HG02885 (cell line): ENCODE measurements at regions not wholly inside any gene's neighbourhood (a gene's known extent, or its start where the extent isn't known, plus 50 kb on each side); places are given as distances from the start of the nearest gene placed in this dataset.

ENCODE experiments used
- ATAC-seq: cut with Tn5 transposase; IDR thresholded peaks from one replicate; pipeline ENCODE4 v1.9.1; 2021; ENCODE audit warnings: mild to moderate bottlenecking; ENCODE audit not compliant: unreplicated experiment, poor library complexity

DNA sequence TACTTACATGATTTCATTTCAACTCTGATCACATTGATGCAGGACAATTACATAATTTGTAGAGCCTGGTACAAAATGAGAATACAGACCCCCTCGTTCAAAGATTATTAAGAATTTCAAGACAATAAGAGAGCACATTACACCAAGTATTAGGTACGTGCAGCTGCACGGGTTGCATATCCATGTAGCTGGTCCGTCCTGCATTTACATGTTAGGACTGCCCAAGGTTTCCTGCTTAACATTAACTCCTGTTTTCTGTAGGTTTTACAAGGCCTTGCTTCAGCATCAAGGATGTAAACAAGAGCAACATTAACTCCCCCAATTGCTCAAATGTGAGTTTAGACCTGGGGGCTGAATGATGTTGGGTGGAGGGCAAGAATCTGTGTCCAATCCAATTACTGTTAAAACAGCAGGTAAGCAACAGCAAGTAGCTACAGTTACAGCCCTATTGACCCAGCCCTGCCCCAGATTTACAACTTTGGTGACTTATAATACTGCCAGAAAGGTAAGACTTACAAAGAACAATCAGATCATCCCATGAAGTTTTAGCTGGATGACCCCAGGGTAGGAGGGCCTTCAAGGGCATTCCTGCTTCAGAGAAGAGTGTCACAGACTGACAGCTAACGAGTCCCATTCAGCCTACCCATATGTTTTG is 127.4 kb upstream of the PPP2R3A start:
- no peak for ATAC-seq

DNA sequence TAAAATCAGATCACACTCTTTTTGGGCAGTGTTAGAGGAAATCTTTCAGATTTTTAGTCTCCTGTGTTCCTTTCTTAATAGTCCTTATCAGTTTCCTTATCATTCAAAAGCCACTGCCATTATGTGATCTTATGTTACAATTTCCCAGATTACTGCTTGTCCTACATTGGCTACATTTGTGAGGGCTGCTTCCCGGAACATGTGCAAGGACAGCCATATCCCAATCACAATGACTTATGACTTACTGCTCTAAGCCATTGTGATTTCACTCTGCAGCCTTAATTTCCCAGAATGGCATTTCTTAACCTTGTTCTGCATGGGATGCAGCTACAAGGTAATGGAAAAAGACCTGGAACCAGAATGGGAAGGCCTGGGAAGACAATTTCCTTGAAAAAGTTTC is 125.1 kb upstream of the PPP2R3A start:
- ATAC-seq = no peak

DNA sequence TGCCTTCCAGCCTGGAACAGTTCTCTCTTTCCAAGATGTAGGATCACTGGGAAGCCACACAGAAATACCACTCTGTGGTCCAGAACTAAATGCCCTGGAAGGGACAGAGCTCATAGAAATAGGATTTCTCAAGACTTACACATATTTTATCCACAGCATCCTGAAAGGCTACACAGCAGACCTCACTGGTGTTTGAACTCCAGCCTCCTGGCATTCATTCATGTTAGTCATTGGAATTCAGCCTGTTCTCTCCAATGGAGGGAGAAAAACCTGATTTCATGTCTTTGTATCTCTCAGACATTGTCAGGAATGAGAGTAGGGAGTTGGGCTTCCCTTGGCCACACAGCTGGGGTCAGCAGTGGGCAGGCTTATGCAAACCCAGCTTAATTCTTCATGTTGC is 121.1 kb upstream of the PPP2R3A start:
- ATAC-seq = no peak

- ATAC-seq = no peak
Measured at GRCh38 chr3:135848051-135848450, 117.5 kb upstream of the PPP2R3A start.

DNA sequence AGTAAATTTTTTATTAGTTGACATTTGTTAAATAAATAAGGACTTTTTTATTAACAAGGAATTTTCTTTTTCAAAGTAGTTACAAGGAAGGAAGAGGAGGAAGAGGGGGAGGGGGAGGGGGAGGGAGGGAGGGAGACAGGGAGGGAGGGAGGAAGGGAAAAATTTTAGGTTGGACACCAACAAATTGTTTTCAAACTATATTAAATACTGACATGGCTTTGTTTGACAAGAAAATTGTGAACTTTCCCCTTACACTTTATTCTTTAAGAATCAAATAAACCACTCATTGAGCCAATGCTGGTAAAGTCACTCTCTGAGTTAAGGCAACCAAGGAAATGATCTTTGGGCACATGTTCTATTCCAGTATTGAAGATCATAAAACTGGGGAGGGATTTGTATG is 115.7 kb upstream of the PPP2R3A start:
- no peak for ATAC-seq

- no peak for ATAC-seq
Measured at GRCh38 chr3:135851201-135852081, 114.1 kb upstream of the PPP2R3A start.

DNA sequence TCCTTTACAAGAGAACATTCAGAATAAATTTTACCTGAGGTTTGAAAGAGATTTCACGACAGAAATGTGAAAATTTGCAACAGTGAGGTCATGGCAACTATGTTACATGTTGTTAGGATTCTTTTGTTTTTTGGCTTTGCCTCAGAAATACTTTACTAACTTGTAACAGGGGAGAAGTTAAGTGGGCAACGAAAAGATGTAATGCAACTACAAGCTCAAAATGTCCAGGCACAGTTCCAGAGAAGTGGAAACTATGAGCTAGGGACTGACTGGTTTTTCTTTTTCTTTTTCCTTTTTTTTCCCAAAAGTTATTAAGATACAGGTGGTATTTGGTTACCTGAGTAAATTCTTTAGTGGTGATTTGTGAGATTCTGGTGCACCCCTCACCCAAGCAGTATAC is 111.5 kb upstream of the PPP2R3A start:
- ATAC-seq = no peak

DNA sequence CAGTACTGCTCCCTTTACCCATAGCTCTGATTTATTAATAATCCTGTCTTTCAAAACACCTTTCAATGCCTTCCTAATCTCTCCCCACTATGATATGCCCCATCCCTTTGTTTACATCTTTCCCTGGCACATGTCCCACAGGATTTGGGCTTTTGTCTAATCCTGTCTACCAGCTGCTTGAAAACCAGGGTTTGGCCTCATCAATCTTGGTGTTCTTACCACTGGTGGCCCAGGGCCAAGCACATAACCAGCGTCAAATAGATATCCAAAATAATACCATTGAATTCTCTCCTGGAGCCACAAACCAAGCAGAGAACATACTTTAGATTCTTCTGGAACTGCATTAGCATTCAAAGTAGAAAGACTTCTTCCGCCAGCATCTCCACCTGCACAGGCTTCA is 104.8 kb upstream of the PPP2R3A start:
- ATAC-seq = no peak

DNA sequence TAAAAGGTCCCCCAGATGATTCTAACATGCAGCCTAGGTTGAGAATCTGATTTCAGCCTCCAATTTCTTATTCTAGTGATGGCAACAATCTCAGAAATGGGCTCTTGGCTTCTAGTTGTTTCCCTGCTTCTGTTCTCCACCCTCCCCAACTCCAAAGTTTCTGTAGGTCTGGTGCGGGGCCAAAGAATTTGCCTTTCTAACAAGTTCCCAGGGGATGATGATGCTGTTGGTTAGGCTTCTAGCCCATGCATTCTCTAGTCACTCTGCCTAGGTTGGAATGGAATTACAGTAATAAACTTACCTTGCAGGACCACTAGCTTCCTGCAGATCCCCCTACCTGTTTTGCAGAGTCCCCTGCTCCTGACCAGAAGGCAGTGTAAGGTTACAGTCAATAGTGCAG is 103.2 kb upstream of the PPP2R3A start:
- ATAC-seq = no peak

DNA sequence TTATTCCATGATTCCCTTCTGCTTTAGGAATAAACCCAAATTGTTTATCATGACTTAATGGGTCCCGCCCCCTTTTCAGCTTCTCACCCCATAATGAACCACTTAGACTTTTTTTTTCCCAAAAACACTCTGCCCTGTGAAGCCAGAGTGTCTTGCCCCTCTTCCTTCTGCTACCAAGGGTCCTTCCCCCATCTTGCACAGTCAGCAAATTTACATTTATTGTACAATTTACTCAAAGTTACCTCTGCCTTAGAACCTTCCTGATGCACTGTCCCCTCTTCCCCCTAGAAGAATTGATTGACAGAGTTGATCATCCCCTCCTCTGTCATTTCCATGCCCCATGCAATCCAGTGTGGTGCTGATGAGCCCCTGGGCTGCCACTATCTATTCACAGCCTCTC is 101.5 kb upstream of the PPP2R3A start:
- ATAC-seq = no peak

GRCh38 chr3:135865085-135865484 is 100.4 kb upstream of the PPP2R3A start:
- no peak for ATAC-seq

DNA sequence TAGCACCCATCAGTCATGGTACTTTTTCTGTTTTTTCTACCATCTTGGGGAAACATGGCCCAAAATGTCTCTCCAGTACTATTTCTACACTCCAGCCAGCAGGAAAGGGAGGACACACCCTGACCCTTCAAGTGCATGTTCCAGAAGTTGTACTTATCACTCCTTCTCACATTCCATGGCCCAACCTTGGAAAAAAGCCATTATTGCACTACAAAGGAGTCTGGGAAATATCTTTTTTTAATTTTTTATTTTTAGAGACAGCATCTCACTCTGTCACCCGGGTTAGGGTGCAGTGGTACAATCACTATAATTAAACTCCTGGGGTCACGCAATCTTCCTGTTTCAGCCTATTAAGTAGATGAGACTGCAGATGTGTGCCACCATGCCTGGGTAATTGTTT is 100.0 kb upstream of the PPP2R3A start:
- ATAC-seq = no peak

- no peak for ATAC-seq
Measured at GRCh38 chr3:135867911-135868310, 97.6 kb upstream of the PPP2R3A start.

GRCh38 chr3:135868801-135869200 is 96.7 kb upstream of the PPP2R3A start:
- ATAC-seq = no peak

GRCh38 chr3:135869439-135870105 is 96.0 kb upstream of the PPP2R3A start:
- no peak for ATAC-seq

DNA sequence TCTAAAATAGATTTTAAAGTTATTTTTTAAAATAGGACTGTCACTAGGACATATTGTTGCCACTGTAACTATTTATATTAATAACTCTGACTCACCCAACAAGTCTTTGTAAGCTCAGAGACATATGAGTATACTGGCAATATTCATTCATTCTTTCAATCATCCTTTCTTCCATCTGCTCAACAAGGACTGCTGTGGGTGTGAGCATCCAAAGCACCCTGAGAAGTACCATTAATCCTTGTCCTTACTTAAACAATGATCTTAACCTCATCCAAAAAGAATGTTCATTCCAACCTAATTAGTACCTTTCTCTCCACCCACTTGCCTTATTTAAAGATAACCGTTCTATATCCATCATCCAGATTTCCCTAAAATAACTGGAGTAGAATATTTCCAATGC is 94.2 kb upstream of the PPP2R3A start:
- ATAC-seq = no peak

GRCh38 chr3:135874035-135874434 is 91.5 kb upstream of the PPP2R3A start:
- ATAC-seq = no peak

DNA sequence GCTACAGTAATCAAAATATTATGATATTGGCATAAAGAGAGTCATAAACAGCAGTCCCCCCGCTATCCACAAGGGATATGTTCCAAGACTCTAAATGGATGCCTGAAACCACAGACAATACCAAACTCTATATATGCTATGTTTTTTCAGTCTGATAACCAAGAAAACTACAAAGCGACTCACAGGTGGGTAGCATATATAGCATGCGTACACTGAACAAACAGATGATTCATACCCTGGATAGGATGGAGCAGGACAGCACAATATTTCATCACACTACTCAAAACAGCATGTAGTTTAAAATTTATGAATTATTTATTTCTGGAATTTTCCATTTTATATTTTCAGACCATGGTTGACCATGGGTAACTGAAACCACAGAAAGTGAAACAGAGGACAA is 87.0 kb upstream of the PPP2R3A start:
- no peak for ATAC-seq

GRCh38 chr3:135885885-135886284 is 79.6 kb upstream of the PPP2R3A start:
- ATAC-seq = no peak

GRCh38 chr3:135887220-135887619 is 78.3 kb upstream of the PPP2R3A start:
- ATAC-seq = no peak

GRCh38 chr3:135889443-135889842 is 76.1 kb upstream of the PPP2R3A start:
- no peak for ATAC-seq
